GM21381 (cell line): ENCODE measurements at regions not wholly inside any gene's neighbourhood (a gene's known extent, or its start where the extent isn't known, plus 50 kb on each side); places are given as distances from the start of the nearest gene placed in this dataset.

Experiments used
- ATAC-seq: cut with Tn5 transposase; IDR thresholded peaks from one replicate; pipeline ENCODE4 v1.9.1; 2021; ENCODE audit warnings: mild to moderate bottlenecking, moderate library complexity; ENCODE audit not compliant: unreplicated experiment

DNA sequence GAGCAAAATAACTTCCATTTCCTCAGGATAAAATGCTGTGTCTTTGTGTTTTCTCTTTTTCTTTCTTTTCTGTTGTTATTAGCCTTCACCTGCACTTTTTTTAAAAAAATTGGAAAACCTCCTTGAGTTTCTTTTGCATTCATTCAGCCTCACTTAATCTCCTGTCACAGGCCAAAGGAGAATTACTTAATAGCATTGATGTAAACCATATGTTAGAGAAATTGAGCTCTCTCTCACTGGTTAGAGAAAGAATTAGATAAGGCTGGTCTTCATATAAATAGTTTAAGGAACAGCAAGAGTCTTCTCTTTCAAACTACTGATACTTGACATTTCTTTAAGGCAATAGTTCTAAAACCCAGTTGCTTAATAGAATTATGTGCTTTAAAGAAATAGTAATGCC, 564.2 kb downstream of the TFAP2B start:
- ATAC-seq = no peak

DNA sequence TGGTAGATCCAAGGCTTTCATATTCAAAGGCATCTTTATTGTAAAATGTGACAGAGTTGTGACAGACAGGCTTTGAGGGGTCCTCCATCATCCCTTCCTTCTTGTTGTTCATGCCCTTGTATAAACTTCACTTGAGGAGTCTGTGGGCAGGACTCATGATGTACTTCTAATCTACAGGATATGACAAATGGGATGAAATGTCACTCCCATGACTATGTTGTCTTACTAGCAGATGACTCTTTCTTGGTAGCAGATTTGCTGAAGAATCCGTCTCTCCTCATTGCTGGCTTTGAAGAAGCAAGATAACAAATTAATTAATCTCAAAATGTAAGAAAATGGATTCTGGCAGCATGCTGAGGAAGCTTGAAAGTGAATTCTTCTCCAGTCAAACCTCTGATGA, 566.1 kb downstream of the TFAP2B start:
- no peak for ATAC-seq

DNA sequence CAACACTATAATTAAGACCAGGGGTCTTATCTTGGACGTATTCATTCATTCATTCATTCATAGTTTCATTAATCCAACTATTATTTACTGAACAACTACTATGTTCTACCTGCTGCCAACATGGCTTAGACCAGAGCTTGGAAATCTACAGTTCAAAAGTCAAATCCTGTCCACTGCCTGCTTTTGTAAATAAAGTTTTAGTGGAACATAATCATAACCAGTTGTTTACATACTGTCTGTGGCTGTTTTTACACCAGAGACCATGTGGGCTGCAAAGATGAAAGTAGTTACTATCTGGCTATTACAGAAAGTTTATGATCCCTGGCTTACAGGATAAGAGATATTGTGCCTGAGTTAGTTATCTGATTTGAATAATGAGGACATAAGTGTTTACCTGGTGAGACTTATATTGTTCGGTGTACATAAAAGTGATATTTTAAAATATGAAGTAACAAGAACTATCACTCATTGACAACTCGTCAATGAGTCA, 567.7 kb downstream of the TFAP2B start:
- no peak for ATAC-seq

DNA sequence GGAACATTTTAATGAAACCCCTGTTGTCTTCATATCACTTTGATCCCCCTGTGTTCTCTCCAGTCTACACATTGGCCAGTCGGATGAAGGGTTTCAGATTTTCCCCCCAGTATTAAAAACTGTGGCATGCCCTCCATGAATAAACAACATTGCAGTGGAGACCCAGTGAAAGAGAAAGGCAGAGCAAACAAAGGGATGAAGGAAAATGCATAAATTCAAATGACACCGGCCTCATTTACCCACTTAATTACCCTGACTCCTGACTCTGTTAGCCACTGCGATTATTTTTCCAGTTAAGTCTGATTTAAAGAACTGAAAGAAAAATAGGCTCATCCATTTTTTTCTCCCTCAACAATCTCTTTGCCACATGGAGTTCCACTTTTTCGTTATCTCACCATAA, 569.2 kb downstream of the TFAP2B start:
- no peak for ATAC-seq

DNA sequence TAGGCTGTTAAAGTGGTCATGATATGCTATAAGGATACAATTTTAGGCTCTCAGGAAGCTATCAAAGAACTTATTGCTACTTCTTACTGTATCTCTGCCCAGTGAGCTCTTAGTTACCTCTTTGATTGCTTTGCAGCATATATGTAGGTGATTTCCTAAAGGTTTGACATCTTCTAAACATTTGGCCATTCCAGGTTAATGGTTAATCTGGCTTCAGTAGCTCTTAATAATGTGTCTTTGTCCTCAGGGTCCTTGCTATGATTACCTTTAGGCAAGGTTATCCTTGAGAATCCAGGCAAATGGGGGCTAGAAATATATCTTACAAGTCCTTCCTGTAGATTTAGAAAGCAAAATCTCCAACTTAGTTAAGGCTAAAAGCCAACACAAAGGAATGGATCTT, 575.4 kb downstream of the TFAP2B start:
- ATAC-seq = no peak

DNA sequence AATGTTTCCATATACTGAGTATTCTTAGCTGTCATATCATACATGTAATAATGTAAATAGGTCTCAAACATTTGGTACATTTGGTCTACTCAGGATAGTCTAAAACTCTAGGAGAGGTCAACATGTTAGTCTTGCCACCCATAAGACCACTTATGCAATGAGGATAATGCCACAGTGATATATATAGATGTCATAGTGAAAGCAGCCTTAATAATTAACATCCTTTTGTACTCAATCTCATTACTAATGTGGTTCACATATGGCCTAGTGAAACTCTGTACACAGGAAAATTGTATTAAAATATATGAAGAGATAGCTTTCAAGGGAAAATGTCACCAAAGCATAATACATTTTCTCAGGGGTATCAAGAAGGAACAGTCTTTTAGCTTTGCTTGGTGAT, 577.9 kb downstream of the TFAP2B start:
- ATAC-seq = peak; percentile 50

DNA sequence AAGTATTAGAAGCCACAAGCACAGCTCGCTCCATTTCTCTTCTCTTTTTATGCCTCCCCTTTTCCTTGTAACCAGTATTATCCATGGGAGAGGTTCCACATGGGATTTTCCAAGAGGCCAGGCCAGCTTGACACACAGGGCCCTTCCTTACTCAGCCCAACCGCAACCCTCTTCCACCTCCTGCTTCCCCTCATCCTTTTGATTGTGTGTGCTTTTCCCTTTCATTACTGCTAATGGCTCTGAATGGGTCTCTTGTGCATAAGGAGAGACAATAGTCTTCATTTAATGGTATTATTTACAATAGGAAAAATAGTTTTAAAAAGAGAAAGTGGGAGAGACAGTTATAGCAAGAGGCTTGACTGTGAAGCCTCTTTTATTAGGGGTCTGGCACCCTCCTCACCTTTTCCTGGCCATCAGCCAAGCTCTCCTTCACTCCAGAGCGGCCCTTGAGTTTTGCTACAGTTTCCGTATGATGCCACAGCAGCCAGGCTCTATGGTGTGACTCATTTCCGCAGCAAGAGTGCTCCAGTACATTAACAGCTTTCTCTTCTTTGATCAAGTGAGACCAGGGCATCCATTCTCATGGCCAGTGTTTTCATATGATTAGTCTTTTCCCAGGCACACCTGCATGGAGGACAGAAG, 579.5 kb downstream of the TFAP2B start:
- ATAC-seq = no peak

DNA sequence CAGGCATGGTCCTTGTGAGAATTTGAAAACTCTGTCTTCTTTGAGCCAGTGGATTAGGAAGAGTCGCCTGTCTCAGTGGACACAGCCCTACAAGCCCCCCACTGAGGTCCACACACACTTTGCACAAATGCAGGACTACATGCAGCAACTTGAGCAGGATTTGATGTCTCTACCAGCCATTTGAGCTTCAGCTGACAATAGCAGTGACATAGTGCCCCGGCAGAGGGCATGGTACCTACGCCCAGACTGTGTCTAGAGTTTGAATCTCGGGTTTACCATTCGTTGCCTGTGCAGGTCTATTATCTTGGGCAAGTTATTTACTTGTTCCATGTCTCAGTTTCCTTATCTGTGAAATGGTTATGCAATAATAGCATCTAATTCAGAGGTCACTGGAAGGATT, 580.1 kb downstream of the TFAP2B start:
- no peak for ATAC-seq

DNA sequence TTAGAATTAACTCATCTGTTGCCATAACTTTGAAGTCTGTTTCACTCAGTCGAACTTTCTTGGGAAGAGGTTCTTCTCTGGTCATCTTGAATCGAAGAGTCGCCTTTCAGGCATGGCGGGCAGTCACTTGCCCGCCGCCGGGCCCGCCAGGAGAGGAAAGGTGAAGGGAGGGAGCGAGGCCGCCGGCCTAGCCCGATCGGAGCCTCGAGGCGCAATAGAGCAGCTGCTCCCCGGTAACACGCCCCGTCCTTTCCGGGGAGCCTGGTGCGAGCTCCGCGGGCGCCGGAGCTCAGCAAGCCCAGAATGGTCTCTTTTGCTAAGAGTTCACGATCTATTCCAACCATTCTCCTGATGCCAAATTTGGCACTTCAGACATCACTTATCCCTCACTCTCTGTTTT, 591.8 kb downstream of the TFAP2B start:
- no peak for ATAC-seq

DNA sequence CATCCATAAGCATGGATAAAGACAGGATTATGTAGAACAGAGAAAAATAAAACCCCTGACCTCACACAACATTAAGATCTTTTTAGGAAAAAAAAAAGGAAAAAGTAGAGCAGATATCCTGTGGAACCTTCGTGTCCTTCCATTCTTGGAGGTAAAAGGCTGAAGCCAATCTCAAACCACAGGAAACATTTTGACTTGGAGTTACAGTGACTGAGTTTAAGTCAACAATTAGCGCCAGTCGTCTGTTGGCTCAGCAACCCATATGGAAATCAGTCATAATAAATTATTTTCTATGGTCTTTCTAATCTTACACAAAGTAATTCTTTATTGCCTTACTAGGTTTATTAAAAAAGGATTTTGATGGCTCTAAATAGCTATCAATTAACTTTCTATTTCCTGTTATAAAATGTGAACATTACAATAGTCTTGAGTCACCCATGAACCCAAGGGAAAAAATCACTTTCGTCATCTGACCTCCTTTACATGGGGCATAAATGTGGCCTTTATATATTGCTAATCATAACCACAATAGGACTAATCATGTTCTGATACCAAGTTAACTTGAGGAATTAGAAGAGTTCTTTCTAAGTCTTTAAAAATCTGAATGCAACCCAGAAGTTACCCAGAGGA, 592.9 kb downstream of the TFAP2B start:
- no peak for ATAC-seq

DNA sequence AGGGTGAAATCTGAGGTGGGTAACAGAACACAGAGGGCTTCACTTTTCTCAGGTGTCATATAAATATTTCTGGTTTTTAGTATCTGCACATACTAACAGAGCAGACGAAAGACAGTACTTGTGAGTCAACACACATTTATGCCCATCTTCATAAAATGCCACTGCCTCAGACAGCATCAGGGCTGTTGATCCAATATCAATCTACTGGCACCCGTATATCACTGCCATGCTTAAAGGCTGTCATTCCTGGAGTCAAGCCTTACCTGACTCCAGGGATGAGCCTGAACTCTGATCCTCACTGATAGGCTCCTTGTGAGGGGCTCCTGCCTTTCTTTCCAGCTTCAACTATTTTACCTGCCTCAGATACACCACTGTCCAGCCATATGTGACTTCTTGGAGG, 595.7 kb downstream of the TFAP2B start:
- no peak for ATAC-seq

DNA sequence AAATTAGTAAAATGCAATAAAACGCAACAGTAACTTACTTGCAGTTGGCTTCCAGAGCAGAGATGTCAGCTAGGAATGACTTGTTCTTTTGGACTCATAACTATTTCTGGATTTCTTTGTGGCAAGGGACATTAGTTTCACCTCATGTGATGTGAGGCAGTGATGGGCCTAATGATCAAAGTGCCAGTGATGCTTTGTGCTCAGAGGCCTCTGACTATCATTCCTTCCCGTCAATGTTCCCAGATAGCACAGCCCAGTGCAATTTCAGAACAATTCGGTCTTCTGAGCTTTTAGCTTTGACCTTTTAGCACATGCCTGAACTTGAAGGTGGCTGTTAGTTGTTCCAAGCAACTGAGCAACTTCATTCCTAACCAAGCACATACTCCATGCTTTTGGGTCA, 596.8 kb downstream of the TFAP2B start:
- ATAC-seq = no peak

DNA sequence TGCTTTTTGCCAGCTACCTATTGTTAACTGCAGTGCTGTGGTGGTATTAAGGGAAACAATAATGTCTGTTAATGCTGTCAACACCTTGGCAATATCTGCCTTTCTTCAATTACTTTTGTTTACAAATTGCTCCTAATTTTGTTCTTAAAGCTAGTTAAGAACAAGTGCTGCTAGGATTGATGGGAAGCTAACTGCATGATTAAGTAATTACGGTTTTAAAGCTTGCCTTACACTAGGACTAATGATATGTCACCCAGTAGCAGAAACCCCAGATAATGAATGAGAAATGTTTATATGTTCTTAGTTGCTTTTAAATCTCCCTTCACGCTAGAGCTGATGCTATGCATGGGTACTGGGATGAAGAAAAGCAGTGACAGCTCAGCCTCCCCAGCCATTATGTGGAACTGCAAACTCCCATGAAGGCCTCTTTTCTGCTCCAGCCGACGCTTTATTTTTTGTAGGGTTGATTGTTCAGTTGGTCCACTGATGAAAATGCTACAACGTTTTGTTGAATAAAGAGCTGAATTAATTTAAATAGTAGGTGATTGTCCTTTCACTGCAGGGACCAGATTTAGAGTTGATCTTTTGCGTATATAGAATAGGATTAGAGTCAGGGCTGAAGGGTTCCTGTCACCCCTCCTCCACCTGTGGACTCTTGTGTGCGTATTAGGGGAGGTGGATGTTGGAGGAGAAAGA, 610.5 kb downstream of the TFAP2B start:
- ATAC-seq = no peak

DNA sequence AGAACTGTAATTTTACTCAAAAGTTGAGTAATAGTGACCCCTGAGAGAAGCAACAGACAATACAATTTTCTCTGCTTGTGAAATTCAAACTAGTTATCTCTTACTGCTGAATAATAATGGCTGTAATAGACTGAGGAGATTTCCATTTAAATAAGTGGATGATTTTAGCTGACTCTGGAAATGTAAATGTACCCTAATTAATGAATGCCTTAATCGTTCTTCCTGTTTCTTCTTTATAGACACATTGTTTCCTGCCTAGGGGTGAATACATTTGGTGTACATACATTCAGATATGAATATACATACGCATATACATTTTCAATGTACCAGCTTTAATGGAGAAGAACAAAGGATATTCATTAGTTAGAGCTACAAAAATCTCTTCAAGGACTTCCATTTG, 611.9 kb downstream of the TFAP2B start:
- no peak for ATAC-seq

DNA sequence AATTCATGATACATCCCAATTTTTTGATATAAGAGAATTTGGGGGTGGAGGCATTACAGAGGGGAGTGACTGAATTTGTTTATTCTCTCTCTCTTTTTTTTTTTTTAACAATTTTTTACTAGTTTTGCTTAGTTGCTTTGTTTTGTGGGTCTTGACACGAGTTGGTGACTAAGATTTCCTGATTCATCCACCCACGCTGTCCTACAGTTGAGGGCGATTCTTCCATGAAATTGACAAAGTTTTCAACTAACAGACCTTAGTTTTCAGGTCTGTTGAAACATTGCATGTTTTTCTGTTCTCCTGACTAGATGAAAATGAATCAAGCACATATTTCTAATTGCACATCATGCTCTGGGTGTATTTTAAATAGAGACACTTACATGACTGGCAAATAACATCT, 613.8 kb downstream of the TFAP2B start:
- ATAC-seq = no peak

DNA sequence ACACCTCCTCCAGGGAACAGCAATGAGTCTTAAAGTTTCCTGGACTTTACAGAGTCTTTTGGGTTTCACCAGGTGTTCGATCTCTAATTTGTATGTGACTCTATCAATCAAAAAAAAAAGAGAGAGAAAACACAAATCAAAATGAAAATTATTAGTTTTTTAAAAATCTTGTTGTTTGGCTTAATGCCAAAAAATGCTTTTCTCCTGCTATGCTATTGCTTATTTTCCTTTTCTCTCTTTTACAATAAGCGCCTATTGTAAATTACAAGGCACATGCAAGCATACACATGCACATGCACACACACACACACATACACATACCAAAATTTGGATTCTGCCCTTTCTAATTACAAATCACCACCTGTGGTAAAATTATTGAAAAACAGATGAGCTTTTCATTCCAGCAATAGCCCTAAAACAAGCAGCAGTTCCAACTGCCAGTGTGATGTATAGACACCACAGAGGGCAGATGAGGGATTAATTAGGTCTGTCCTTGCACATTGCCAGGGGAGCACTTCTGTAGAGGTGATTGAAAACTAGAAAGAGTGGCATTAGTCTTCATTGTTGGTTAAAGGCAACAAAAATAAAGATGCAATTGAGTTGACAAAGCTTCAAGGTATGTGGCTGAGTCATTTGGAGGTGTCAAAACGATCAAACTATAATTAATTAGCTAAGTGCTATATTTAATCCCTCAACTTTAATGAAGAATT, 631.7 kb downstream of the TFAP2B start:
- no peak for ATAC-seq

DNA sequence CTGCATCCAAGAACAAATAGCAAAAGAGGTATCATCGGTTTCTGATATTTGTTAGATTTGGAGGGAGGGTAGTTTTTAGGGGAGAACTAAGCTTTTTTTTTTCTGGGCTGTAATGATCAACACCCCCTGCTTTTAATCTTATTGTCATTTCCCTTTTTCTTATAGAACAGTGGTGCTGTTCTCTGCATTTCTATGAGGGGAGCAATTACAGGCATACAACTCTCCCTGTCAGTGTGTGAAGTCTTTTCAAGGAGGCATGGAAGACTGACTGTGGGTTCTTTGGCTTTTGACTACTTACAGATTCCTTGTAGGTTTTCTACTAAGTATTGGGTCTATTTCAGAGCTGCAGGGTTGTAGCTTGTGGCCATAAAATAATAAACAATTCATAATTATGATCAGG, 632.3 kb downstream of the TFAP2B start:
- no peak for ATAC-seq

DNA sequence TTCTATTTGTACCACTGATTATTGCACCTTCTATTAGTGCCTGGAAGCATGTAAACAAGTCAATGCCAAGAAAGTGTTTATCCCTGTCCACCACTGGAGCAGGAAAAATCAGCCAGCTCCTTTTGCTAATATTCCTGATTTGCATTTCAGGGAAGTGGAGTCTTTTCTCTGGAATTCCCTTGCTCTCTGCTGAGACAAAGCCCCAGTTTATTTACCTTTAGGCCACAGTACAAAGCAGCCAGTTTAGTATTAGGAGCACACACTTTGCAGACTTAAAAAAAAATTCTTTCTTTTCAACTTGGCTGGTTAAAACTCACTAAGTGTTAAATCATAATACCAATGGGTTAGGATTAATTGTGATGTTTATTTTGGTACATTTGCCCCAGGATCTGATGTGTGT, 631.1 kb downstream of the PKHD1 start:
- no peak for ATAC-seq

DNA sequence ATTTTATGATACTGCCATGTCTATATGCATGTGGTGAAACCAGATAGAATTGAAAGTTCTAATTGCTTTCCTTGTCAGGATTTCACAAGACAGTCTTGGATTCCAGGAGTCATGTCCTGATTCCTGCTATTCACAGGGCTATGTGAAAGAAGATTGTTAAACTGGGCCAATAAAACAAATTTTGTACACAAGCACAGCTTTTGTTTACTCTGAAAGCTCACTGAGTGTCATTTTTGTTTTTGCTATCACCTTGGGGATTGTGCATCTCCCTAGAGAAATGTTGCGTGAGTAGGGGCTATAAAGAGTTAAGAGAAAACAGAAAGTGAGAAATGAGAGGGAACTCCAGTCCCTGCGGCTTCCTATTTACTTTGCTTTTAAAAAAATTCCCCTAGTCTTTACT, 627.5 kb downstream of the PKHD1 start:
- peak; percentile 93 for ATAC-seq

DNA sequence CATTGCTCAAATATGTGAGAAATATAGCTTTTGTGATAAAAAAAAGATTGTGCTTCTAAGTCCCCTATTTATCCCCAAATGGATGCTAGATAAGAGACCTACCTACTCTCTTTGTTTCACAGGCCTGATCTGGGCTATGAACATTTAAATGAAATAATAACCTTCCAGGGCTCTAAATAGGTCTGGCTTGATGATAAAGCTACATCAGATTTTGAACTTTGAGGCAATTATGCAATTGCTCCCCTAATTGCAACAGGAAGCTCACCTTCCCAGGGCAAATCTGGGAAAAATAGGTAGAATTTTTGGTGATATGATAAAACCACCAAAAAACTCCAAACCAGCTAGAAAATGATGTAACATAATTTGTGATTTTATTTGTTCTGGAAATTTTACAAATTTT, 624.5 kb downstream of the PKHD1 start:
- ATAC-seq = no peak

DNA sequence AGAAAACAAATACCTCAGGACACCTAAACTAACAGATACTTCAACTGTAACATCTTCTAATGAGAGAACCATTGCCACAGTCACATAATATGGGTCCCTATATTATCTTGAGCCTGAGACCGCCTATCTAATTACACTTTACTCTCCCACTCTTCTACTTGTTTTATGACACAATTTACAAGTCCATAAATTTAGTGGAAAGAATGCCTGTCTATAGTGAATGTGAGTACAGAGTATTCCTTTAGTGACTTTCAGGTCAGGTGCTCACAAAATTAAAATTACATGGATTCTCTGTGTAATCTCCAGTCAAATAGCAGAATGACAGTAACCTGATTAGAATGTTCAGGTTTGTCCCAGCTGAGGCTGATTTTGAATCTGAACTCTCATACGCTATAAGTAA, 624.1 kb downstream of the PKHD1 start:
- ATAC-seq = no peak

DNA sequence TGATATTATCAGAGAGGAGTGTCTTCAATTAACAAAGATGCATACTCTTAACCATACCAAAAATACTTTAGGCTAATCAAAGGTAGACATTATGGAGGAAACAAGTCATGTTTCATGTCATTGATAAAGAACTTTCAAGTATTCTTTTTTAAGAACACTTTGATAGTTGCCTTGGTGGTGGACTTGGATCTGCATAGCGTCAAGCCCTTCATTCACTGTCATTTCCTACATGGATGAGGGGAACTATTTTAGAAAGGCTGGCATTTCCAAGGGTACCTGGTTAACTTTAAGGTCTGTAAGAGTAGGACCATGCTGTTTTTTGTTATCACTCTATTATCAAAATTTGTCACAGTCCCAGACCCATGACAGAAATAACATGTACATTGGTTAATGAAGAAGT, 622.5 kb downstream of the PKHD1 start:
- no peak for ATAC-seq
